HepG2 (cell line): ENCODE measurements at regions not wholly inside any gene's neighbourhood (a gene's known extent, or its start where the extent isn't known, plus 50 kb on each side); places are given as distances from the start of the nearest gene placed in this dataset.

Experiments
- CEBPB ChIP-seq: IDR thresholded peaks from 2 replicates; pipeline ENCODE4 v1.6.1; 2011; ENCODE audit warnings: low read depth, low read length, improper control_type of control experiment, borderline replicate concordance
- CTCF ChIP-seq: sonication (generic); formaldehyde crosslinking; IDR thresholded peaks from 2 replicates; pipeline ENCODE4 v1.5.0; 2020; ENCODE audit warnings: mild to moderate bottlenecking, missing genetic modification reagents, moderate library complexity
- EP300 ChIP-seq, 3 experiments: sonication (generic) in 1 of 3; formaldehyde crosslinking in 1 of 3; IDR thresholded peaks; 2 replicates each; pipeline versions ENCODE4 v1.5.1 to v1.6.1; 2011 to 2020; ENCODE audit warnings: low read depth in 2 of 3, low read length in 2 of 3, borderline replicate concordance in 1 of 3, improper control_type of control experiment in 1 of 3, mild to moderate bottlenecking in 1 of 3, missing genetic modification reagents in 1 of 3, moderate library complexity in 1 of 3
- POLR2A ChIP-seq, 2 experiments: IDR thresholded peaks; 2 replicates each; pipeline ENCODE4 v1.6.1; 2011; ENCODE audit warnings: low read depth in 2 of 2, low read length in 2 of 2, mild to moderate bottlenecking in 1 of 2, moderate library complexity in 1 of 2; ENCODE audit not compliant: insufficient read depth in 1 of 2
- SCMH1 ChIP-seq: sonication (generic); formaldehyde crosslinking; IDR thresholded peaks from 2 replicates; pipeline ENCODE4 v1.9.0; 2021; ENCODE audit warnings: missing genetic modification reagents, mild to moderate bottlenecking, borderline replicate concordance
- SIX4 ChIP-seq: sonication (generic); formaldehyde crosslinking; IDR thresholded peaks from 2 replicates; pipeline ENCODE4 v1.4.0; 2020; ENCODE audit warnings: missing genetic modification reagents
- ZBTB26 ChIP-seq: IDR thresholded peaks from 2 replicates; pipeline ENCODE4 v1.6.1; 2016; ENCODE audit warnings: missing compliant biosample characterization, missing genetic modification reagents, borderline replicate concordance
- ZNF737 ChIP-seq: sonication (generic); formaldehyde crosslinking; IDR thresholded peaks from 2 replicates; pipeline ENCODE4 v1.5.0; 2020; ENCODE audit warnings: missing genetic modification reagents, mild to moderate bottlenecking, borderline replicate concordance
- ZSCAN30 ChIP-seq: sonication (generic); formaldehyde crosslinking; IDR thresholded peaks from 2 replicates; pipeline ENCODE4 v1.5.0; 2020; ENCODE audit warnings: mild to moderate bottlenecking, missing genetic modification reagents
- TF ChIP-seq, protein P1 (sequence below): IDR thresholded peaks from 2 replicates; pipeline ENCODE4 v1.6.1; 2018; ENCODE audit warnings: missing genetic modification reagents

- no peak for TF ChIP-seq CEBPB
- TF ChIP-seq POLR2A (IDR thresholded peaks at IDR 0.05; ENCODE audit: insufficient read depth in 1 of 2, low read depth in 2 of 2, low read length in 2 of 2): no peak
- no peak for TF ChIP-seq CTCF (CRISPR knock-in tag)
- no peak for TF ChIP-seq EP300 (IDR thresholded peaks at IDR 0.05; ENCODE audit: low read depth in 2 of 2, low read length in 2 of 2)
- no peak for TF ChIP-seq EP300 (CRISPR knock-in tag; IDR thresholded peaks at IDR 0.05; ENCODE audit: borderline replicate concordance)
- no peak for TF ChIP-seq ZNF737
- TF ChIP-seq ZSCAN30 (CRISPR knock-in tag): no peak
- TF ChIP-seq ZBTB26 (CRISPR knock-in tag): no peak
- TF ChIP-seq, protein P1, sequence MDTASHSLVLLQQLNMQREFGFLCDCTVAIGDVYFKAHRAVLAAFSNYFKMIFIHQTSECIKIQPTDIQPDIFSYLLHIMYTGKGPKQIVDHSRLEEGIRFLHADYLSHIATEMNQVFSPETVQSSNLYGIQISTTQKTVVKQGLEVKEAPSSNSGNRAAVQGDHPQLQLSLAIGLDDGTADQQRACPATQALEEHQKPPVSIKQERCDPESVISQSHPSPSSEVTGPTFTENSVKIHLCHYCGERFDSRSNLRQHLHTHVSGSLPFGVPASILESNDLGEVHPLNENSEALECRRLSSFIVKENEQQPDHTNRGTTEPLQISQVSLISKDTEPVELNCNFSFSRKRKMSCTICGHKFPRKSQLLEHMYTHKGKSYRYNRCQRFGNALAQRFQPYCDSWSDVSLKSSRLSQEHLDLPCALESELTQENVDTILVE (CRISPR knock-in tag): no peak
- no peak for TF ChIP-seq SCMH1 (CRISPR knock-in tag)
- TF ChIP-seq SIX4: no peak
Observed at GRCh38 chr13:51524829-51525566, 59.3 kb upstream of the WDFY2 start.
